ENCODE measurements at regions not wholly inside any gene's neighbourhood (a gene's known extent, or its start where the extent isn't known, plus 50 kb on each side); places are given as distances from the start of the nearest gene placed in this dataset.

DNA sequence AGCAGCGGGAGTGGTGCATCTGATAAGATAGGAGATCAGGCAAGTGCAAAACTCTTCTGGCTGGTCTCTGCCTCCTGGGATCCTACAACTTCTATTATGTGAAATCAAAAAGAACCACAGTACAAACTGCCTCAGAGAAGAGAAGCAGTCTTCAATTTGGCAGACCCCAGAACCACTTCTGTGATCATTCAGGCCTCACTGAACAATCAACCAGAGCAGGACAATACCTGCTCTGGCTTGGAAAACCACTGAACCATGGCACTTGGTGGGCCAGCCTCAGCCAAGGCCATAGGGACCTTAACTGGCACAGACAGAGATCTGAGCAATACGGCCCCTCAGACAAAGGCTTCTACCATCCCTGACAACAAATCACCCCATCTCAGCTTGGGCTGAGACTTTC, 103.0 kb downstream of the NDUFA12 start:
- TF ChIP-seq, protein P1, sequence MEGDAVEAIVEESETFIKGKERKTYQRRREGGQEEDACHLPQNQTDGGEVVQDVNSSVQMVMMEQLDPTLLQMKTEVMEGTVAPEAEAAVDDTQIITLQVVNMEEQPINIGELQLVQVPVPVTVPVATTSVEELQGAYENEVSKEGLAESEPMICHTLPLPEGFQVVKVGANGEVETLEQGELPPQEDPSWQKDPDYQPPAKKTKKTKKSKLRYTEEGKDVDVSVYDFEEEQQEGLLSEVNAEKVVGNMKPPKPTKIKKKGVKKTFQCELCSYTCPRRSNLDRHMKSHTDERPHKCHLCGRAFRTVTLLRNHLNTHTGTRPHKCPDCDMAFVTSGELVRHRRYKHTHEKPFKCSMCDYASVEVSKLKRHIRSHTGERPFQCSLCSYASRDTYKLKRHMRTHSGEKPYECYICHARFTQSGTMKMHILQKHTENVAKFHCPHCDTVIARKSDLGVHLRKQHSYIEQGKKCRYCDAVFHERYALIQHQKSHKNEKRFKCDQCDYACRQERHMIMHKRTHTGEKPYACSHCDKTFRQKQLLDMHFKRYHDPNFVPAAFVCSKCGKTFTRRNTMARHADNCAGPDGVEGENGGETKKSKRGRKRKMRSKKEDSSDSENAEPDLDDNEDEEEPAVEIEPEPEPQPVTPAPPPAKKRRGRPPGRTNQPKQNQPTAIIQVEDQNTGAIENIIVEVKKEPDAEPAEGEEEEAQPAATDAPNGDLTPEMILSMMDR (IDR thresholded peaks at IDR 0.05; ENCODE audit: borderline replicate concordance, extremely low read depth, low read length, poor library complexity, severe bottlenecking): no peak
- no peak for TF ChIP-seq EZH2 (IDR thresholded peaks at IDR 0.05; ENCODE audit: borderline replicate concordance, low read depth, low read length, severe bottlenecking)
